GM23338 (cell line): ENCODE measurements at regions not wholly inside any gene's neighbourhood (a gene's known extent, or its start where the extent isn't known, plus 50 kb on each side); places are given as distances from the start of the nearest gene placed in this dataset.

Experiments
- CTCF ChIP-seq, 2 experiments: fragments of 200-600 bp in 1 of 2; sonication (generic) in 1 of 2; conservative IDR thresholded peaks; 2 replicates each; pipeline versions ENCODE4 v1.5.1 to v1.6.1; 2016 to 2017; ENCODE audit warnings: antibody characterized with exemption in 2 of 2, low read depth in 2 of 2, mild to moderate bottlenecking in 2 of 2, moderate library complexity in 1 of 2
- EZH2phosphoT487 ChIP-seq: fragments of 200-600 bp; sonication (generic); IDR thresholded peaks from one replicate; pipeline ENCODE4 v1.8.1; 2018; ENCODE audit warnings: antibody characterized with exemption; ENCODE audit not compliant: unreplicated experiment
- JUNB ChIP-seq: IDR thresholded peaks from one replicate; pipeline ENCODE4 v1.6.1; 2016; ENCODE audit warnings: antibody characterized with exemption; ENCODE audit not compliant: unreplicated experiment
- NANOG ChIP-seq: IDR thresholded peaks from 2 replicates; pipeline ENCODE4 v1.6.1; 2016; ENCODE audit warnings: antibody characterized with exemption, borderline replicate concordance
- POLR2AphosphoS5 ChIP-seq: IDR thresholded peaks from 2 replicates; pipeline ENCODE4 v1.6.1; 2016; ENCODE audit warnings: antibody characterized with exemption, low read depth
- REST ChIP-seq: IDR thresholded peaks from one replicate; pipeline ENCODE4 v1.6.1; 2018; ENCODE audit warnings: antibody characterized with exemption; ENCODE audit not compliant: unreplicated experiment
- ZNF462 ChIP-seq: fragments of 250-450 bp; sonication (Bioruptor Pico); IDR thresholded peaks from 2 replicates; pipeline ENCODE4 v1.5.0; 2020; ENCODE audit warnings: mild to moderate bottlenecking, moderate library complexity

GRCh38 chr7:149635561-149636329 is 137.6 kb downstream of the ZNF467 start:
- no peak for TF ChIP-seq CTCF (conservative IDR thresholded peaks at IDR 0.05; ENCODE audit: low read depth in 2 of 2)
- TF ChIP-seq JUNB, result no peak
- TF ChIP-seq POLR2AphosphoS5, result no peak
- TF ChIP-seq REST, result no peak
- TF ChIP-seq ZNF462 (CRISPR knock-in tag), result peak; percentile 29; the same call in 1 of the 2 replicates
- no peak for TF ChIP-seq NANOG
- no peak for TF ChIP-seq EZH2phosphoT487
